Astrocyte (in vitro differentiated cells and primary cell): ENCODE measurements at regions not wholly inside any gene's neighbourhood (a gene's known extent, or its start where the extent isn't known, plus 50 kb on each side); places are given as distances from the start of the nearest gene placed in this dataset.

Experiments
- DNase-seq: peaks from one replicate; pipeline ENCODE4 v3.0.0-alpha.2; 2010; ENCODE audit warnings: low read depth
- FAIRE-seq: peaks from 2 replicates; lab custom pipeline; 2011; peaks lifted over from hg19 to GRCh38; lab: Jason Lieb, UNC
- H2AFZ ChIP-seq: 2 replicates; pipeline ENCODE4 v1.6.0; 2012; ENCODE audit warnings: low read depth, low read length, inconsistent platforms
- H3K27ac ChIP-seq: 2 replicates; pipeline ENCODE4 v1.5.1; 2011; ENCODE audit warnings: low read depth, low read length, inconsistent platforms
- H3K27me3 ChIP-seq: 2 replicates; pipeline ENCODE4 v1.6.0; 2011; ENCODE audit warnings: low read length, inconsistent platforms; ENCODE audit not compliant: insufficient read depth
- H3K36me3 ChIP-seq: 2 replicates; pipeline ENCODE4 v1.5.1; 2011; ENCODE audit warnings: low read length, inconsistent platforms; ENCODE audit not compliant: insufficient read depth
- H3K4me1 ChIP-seq: 2 replicates; pipeline ENCODE4 v1.5.1; 2011; ENCODE audit warnings: low read length, inconsistent platforms; ENCODE audit not compliant: insufficient read depth
- H3K4me2 ChIP-seq: 2 replicates; pipeline ENCODE4 v1.6.0; 2012; ENCODE audit warnings: low read length, inconsistent platforms
- H3K4me3 ChIP-seq: 2 replicates; pipeline ENCODE4 v1.5.1; 2011; ENCODE audit warnings: low read depth, mild to moderate bottlenecking, low read length, inconsistent platforms; ENCODE audit not compliant: insufficient read depth
- H3K79me2 ChIP-seq: 2 replicates; pipeline ENCODE4 v1.6.0; 2012; ENCODE audit warnings: mild to moderate bottlenecking, low read length, inconsistent platforms; ENCODE audit not compliant: insufficient read depth
- H3K9ac ChIP-seq: 2 replicates; pipeline ENCODE4 v1.6.0; 2012; ENCODE audit warnings: mild to moderate bottlenecking, low read length, inconsistent platforms
- H3K9me3 ChIP-seq: 2 replicates; pipeline ENCODE4 v1.5.1; 2012; ENCODE audit warnings: low read depth, mild to moderate bottlenecking, low read length, inconsistent platforms; ENCODE audit not compliant: insufficient read depth
- H4K20me1 ChIP-seq: 2 replicates; pipeline ENCODE4 v1.6.0; 2012; ENCODE audit warnings: low read length, inconsistent platforms; ENCODE audit not compliant: insufficient read depth
- H3K27ac Mint-ChIP-seq: one replicate; pipeline ENCODE4 v1.8.0; 2021; ENCODE audit warnings: mild to moderate bottlenecking, mixed read lengths; ENCODE audit not compliant: unreplicated experiment
- H3K27me3 Mint-ChIP-seq: one replicate; pipeline ENCODE4 v1.8.0; 2021; ENCODE audit warnings: low read depth, mixed read lengths; ENCODE audit not compliant: unreplicated experiment
- H3K36me3 Mint-ChIP-seq: one replicate; pipeline ENCODE4 v1.8.0; 2021; ENCODE audit warnings: low read depth, mixed read lengths; ENCODE audit not compliant: unreplicated experiment
- H3K4me1 Mint-ChIP-seq: one replicate; pipeline ENCODE4 v1.8.0; 2021; ENCODE audit warnings: low read depth, mixed read lengths; ENCODE audit not compliant: unreplicated experiment
- H3K4me3 Mint-ChIP-seq: one replicate; pipeline ENCODE4 v1.8.0; 2021; ENCODE audit warnings: mild to moderate bottlenecking, moderate library complexity, mixed read lengths; ENCODE audit not compliant: unreplicated experiment
- H3K9me3 Mint-ChIP-seq: one replicate; pipeline ENCODE4 v1.8.0; 2021; ENCODE audit warnings: mild to moderate bottlenecking, mixed read lengths; ENCODE audit not compliant: unreplicated experiment
- EZH2 ChIP-seq: IDR thresholded peaks from 2 replicates; pipeline ENCODE4 v1.6.1; 2012; ENCODE audit warnings: mild to moderate bottlenecking, low read length, inconsistent platforms; ENCODE audit not compliant: insufficient read depth
- TF ChIP-seq, protein P1 (sequence below): IDR thresholded peaks from 2 replicates; pipeline ENCODE4 v1.5.1; 2011; ENCODE audit warnings: low read depth, mild to moderate bottlenecking, inconsistent platforms, low read length, moderate library complexity; ENCODE audit not compliant: insufficient read depth

DNA sequence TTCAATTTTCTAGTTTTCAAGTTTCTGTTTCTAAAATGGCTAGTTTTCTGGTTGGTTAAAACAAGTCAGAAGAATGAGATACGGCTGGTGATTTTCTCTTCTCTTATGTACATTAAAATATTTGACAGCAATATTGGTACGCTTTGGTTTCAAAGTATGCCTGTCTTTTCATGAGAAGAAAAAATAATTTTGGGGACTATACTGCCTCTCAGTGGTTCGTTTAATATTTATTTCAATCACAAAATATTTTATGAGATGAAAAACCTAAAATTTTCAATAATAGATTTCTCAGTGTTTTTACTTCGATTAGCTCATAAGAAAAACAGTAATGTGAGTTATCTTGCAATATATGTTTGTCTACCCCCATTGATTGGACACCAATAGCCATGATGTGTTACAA lies 72.8 kb upstream of the AADACL2 start:
- H3K36me3 ChIP-seq, result no peaks in the 10 kb centered on the region
- H3K79me2 ChIP-seq, result no peaks in the 10 kb centered on the region
- H3K4me1 ChIP-seq, result no peaks in the 10 kb centered on the region
- H3K27me3 ChIP-seq, result no peaks in the 10 kb centered on the region
- no peak overlapping the region for H2AFZ ChIP-seq
- Mint-ChIP-seq H3K36me3 (no peaks in the 10 kb centered on the region), H3K4me1 (no peaks in the 10 kb centered on the region), H3K4me3 (no peak overlapping the region), H3K27ac (no peak overlapping the region), H3K27me3 (no peaks in the 10 kb centered on the region), H3K9me3 (no peaks in the 10 kb centered on the region)
- no peak for TF ChIP-seq EZH2
- TF ChIP-seq, protein P1, sequence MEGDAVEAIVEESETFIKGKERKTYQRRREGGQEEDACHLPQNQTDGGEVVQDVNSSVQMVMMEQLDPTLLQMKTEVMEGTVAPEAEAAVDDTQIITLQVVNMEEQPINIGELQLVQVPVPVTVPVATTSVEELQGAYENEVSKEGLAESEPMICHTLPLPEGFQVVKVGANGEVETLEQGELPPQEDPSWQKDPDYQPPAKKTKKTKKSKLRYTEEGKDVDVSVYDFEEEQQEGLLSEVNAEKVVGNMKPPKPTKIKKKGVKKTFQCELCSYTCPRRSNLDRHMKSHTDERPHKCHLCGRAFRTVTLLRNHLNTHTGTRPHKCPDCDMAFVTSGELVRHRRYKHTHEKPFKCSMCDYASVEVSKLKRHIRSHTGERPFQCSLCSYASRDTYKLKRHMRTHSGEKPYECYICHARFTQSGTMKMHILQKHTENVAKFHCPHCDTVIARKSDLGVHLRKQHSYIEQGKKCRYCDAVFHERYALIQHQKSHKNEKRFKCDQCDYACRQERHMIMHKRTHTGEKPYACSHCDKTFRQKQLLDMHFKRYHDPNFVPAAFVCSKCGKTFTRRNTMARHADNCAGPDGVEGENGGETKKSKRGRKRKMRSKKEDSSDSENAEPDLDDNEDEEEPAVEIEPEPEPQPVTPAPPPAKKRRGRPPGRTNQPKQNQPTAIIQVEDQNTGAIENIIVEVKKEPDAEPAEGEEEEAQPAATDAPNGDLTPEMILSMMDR, result no peak
- FAIRE-seq, result no peak
- H3K4me3 ChIP-seq, result no peak overlapping the region
- no peak overlapping the region for H3K4me2 ChIP-seq
- H4K20me1 ChIP-seq, result no peaks in the 10 kb centered on the region
- no peak overlapping the region for H3K27ac ChIP-seq
- no peak overlapping the region for H3K9ac ChIP-seq
- H3K9me3 ChIP-seq, result no peaks in the 10 kb centered on the region
- DNase-seq, result no peak

DNA sequence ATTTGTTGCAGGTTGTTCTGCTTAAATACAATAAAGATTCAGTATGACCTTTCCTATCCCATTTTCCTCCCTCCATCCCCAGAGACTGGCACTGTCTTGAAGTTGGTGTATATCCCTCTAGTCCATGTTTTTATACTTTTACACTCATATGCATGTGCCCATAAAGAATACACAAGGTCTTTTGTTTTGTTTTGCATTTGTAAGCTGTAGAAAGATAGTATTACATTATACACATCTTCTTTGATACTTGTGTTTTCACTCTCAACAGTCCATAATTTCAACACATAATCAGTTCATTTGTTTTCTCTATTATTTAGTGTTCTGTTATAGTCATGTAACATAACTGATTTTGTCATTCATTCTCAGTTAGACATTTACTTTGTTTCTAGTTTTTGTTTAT lies 88.7 kb upstream of the AADACL2 start:
- H2AFZ ChIP-seq, result no peak overlapping the region
- FAIRE-seq (no peak), DNase-seq (no peak)
- H4K20me1 ChIP-seq, result no peaks in the 10 kb centered on the region
- Mint-ChIP-seq H3K27ac (no peak overlapping the region), H3K4me1 (no peaks in the 10 kb centered on the region), H3K27me3 (no peaks in the 10 kb centered on the region), H3K36me3 (no peaks in the 10 kb centered on the region), H3K9me3 (no peaks in the 10 kb centered on the region), H3K4me3 (no peak overlapping the region)
- H3K27me3 ChIP-seq, result no peaks in the 10 kb centered on the region
- H3K4me3 ChIP-seq, result no peak overlapping the region
- no peak overlapping the region for H3K4me2 ChIP-seq
- H3K36me3 ChIP-seq, result no peaks in the 10 kb centered on the region
- no peak overlapping the region for H3K9ac ChIP-seq
- no peaks in the 10 kb centered on the region for H3K9me3 ChIP-seq
- TF ChIP-seq, protein P1, result no peak
- no peak for TF ChIP-seq EZH2
- no peak overlapping the region for H3K27ac ChIP-seq
- no peaks in the 10 kb centered on the region for H3K79me2 ChIP-seq
- H3K4me1 ChIP-seq, result no peaks in the 10 kb centered on the region

DNA sequence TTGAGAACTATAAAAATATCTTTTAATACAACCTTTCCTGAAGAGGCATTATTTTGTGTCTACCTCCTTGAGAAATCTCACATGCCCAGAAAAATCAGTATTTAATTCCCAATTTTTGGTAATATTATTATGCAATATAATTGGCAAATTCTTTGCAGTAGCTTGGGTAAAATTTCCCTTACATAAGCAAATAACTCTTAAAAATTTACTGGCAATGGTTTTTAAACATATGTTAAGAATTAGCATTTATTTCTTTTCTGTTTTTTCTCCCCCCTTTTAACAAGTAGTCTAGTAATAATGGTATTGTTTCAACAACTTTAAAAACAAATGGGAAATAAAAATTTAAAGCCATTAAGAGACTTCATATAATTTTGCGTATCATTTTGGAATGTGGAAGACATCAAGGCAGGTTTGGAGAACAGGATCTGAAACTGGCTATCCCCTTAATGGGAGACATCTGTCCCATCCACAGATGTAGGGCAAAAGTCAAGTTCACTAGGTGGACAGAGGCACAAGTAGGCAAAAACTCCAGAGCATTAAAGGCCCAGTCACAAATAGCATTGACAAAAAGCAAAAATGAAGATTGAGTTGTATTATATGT lies 89.6 kb upstream of the AADACL2 start:
- no peak overlapping the region for H3K27ac Mint-ChIP-seq
- H3K4me2 ChIP-seq, result no peak overlapping the region
- H3K9me3 Mint-ChIP-seq, result no peaks in the 10 kb centered on the region
- H3K4me1 Mint-ChIP-seq, result no peaks in the 10 kb centered on the region
- no peak overlapping the region for H3K4me3 Mint-ChIP-seq
- no peak for DNase-seq
- H4K20me1 ChIP-seq, result no peaks in the 10 kb centered on the region
- H3K79me2 ChIP-seq, result no peaks in the 10 kb centered on the region
- no peak for TF ChIP-seq EZH2
- TF ChIP-seq, protein P1, result no peak
- no peak overlapping the region for H2AFZ ChIP-seq
- H3K4me1 ChIP-seq, result no peaks in the 10 kb centered on the region
- H3K4me3 ChIP-seq, result no peak overlapping the region
- H3K36me3 ChIP-seq, result no peaks in the 10 kb centered on the region
- no peaks in the 10 kb centered on the region for H3K27me3 Mint-ChIP-seq
- no peaks in the 10 kb centered on the region for H3K27me3 ChIP-seq
- no peak overlapping the region for H3K9ac ChIP-seq
- no peaks in the 10 kb centered on the region for H3K9me3 ChIP-seq
- no peaks in the 10 kb centered on the region for H3K36me3 Mint-ChIP-seq
- FAIRE-seq, result no peak
- H3K27ac ChIP-seq, result no peak overlapping the region
